ENCODE measurements at regions not wholly inside any gene's neighbourhood (a gene's known extent, or its start where the extent isn't known, plus 50 kb on each side); places are given as distances from the start of the nearest gene placed in this dataset.

DNA sequence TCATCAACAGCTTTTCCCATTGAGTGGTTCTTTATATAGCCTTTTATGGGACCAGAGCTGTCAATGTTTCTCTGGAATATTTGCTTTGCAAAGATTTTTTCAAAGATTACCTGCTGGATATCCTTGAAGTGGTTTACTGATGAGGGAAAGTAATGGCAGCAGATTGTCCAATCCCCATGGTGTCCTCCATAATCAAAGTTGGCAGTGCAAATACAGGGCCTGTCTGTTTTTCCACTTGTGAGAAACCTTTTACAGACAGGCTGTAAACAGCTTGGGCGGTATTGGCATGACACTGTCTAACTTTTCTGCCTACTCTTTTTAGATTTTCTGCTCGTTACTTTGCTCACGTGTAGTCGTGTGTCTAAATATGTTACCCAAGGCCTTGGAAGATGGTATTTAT is 641.9 kb upstream of the NR3C2 start:
- TF ChIP-seq, protein P1, sequence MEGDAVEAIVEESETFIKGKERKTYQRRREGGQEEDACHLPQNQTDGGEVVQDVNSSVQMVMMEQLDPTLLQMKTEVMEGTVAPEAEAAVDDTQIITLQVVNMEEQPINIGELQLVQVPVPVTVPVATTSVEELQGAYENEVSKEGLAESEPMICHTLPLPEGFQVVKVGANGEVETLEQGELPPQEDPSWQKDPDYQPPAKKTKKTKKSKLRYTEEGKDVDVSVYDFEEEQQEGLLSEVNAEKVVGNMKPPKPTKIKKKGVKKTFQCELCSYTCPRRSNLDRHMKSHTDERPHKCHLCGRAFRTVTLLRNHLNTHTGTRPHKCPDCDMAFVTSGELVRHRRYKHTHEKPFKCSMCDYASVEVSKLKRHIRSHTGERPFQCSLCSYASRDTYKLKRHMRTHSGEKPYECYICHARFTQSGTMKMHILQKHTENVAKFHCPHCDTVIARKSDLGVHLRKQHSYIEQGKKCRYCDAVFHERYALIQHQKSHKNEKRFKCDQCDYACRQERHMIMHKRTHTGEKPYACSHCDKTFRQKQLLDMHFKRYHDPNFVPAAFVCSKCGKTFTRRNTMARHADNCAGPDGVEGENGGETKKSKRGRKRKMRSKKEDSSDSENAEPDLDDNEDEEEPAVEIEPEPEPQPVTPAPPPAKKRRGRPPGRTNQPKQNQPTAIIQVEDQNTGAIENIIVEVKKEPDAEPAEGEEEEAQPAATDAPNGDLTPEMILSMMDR (IDR thresholded peaks at IDR 0.05; ENCODE audit: insufficient read depth, low read length, poor library complexity, severe bottlenecking): no peak
- H3K27me3 ChIP-seq (replicated peaks; ENCODE audit: control insufficient read depth, insufficient read depth, low read length): no peaks in the 10 kb centered on the region

GRCh38 chr4:149077181-149077580 is 635.0 kb upstream of the NR3C2 start:
- no peaks in the 10 kb centered on the region for H3K36me3 ChIP-seq (ENCODE audit: control insufficient read depth, insufficient read depth, low read length)
- no peaks in the 10 kb centered on the region for H3K27me3 ChIP-seq (replicated peaks; ENCODE audit: control insufficient read depth, insufficient read depth, low read length)
- no peak for DNase-seq (ENCODE audit: extremely low read depth, insufficient read length)
- TF ChIP-seq, protein P1 (IDR thresholded peaks at IDR 0.05; ENCODE audit: insufficient read depth, low read length, poor library complexity, severe bottlenecking): no peak
- H3K4me3 ChIP-seq (replicated peaks; ENCODE audit: low read depth, low read length): no peak overlapping the region

More for the DNA sequence above, 641.9 kb upstream of the NR3C2 start:
- DNase-seq (ENCODE audit: extremely low read depth, insufficient read length): no peak
- Histone ChIP-seq H3K4me3 (replicated peaks; ENCODE audit: low read depth, low read length) (no peak overlapping the region), H3K36me3 (ENCODE audit: control insufficient read depth, insufficient read depth, low read length) (no peaks in the 10 kb centered on the region)

- TF ChIP-seq, protein P1 (IDR thresholded peaks at IDR 0.05; ENCODE audit: insufficient read depth, low read length, poor library complexity, severe bottlenecking): no peak
- Histone ChIP-seq H3K27me3 (replicated peaks; ENCODE audit: control insufficient read depth, insufficient read depth, low read length) (no peaks in the 10 kb centered on the region), H3K36me3 (ENCODE audit: control insufficient read depth, insufficient read depth, low read length) (no peaks in the 10 kb centered on the region), H3K4me3 (replicated peaks; ENCODE audit: low read depth, low read length) (no peak overlapping the region)
- no peak for DNase-seq (ENCODE audit: extremely low read depth, insufficient read length)
Observed at GRCh38 chr4:149076401-149076800, 634.2 kb upstream of the NR3C2 start.

DNA sequence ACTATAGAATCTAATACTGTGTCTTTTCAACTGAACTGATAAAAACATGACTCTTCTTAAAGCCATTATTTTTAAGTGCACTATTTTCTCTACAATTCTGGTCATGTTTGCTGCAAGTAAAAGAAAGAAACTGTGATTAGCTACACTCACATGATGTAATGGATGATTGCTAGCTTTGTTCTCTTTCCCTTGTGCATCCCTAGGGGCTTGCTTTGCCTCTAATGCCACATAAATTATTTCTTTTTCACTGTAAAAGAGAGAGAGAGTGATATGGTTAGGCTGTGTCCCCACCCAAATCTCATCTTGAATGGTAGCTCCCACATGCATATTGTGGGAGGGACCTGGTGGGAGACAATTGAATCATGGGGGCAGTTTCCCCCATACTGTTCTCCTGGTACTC is 630.2 kb upstream of the NR3C2 start:
- Histone ChIP-seq H3K36me3 (ENCODE audit: control insufficient read depth, insufficient read depth, low read length) (no peaks in the 10 kb centered on the region), H3K27me3 (replicated peaks; ENCODE audit: control insufficient read depth, insufficient read depth, low read length) (no peaks in the 10 kb centered on the region), H3K4me3 (replicated peaks; ENCODE audit: low read depth, low read length) (no peak overlapping the region)
- TF ChIP-seq, protein P1 (IDR thresholded peaks at IDR 0.05; ENCODE audit: insufficient read depth, low read length, poor library complexity, severe bottlenecking): no peak
- DNase-seq (ENCODE audit: extremely low read depth, insufficient read length): no peak

- no peaks in the 10 kb centered on the region for H3K36me3 ChIP-seq (ENCODE audit: control insufficient read depth, insufficient read depth, low read length)
- no peak for DNase-seq (ENCODE audit: extremely low read depth, insufficient read length)
- no peaks in the 10 kb centered on the region for H3K27me3 ChIP-seq (replicated peaks; ENCODE audit: control insufficient read depth, insufficient read depth, low read length)
- H3K4me3 ChIP-seq (replicated peaks; ENCODE audit: low read depth, low read length): no peak overlapping the region
- TF ChIP-seq, protein P1 (IDR thresholded peaks at IDR 0.05; ENCODE audit: insufficient read depth, low read length, poor library complexity, severe bottlenecking): no peak
Observed at GRCh38 chr4:149065753-149066152, 623.5 kb upstream of the NR3C2 start.

- DNase-seq (ENCODE audit: extremely low read depth, insufficient read length): no peak
- TF ChIP-seq, protein P1 (IDR thresholded peaks at IDR 0.05; ENCODE audit: insufficient read depth, low read length, poor library complexity, severe bottlenecking): no peak
- no peaks in the 10 kb centered on the region for H3K36me3 ChIP-seq (ENCODE audit: control insufficient read depth, insufficient read depth, low read length)
- H3K27me3 ChIP-seq (replicated peaks; ENCODE audit: control insufficient read depth, insufficient read depth, low read length): no peaks in the 10 kb centered on the region
- no peak overlapping the region for H3K4me3 ChIP-seq (replicated peaks; ENCODE audit: low read depth, low read length)
Observed at GRCh38 chr4:149062997-149063396, 620.8 kb upstream of the NR3C2 start.
